Right lobe of liver (tissue), 6 donors: ENCODE measurements at regions not wholly inside any gene's neighbourhood (a gene's known extent, or its start where the extent isn't known, plus 50 kb on each side); places are given as distances from the start of the nearest gene placed in this dataset.

Experiments
- ATAC-seq, 4 donors: fragments of 200-7000 bp; cut with Tn5 transposase; one replicate each; pipeline ENCODE4 v1.9.1; 2020; ENCODE audit warnings: mild to moderate bottlenecking in 4 of 4, moderate library complexity in 4 of 4
- DNase-seq, 3 donors: peaks; one replicate each; pipeline ENCODE4 v3.0.0-alpha.2; 2020
- H3K27ac ChIP-seq, 3 donors: fragments of 200-600 bp; one replicate each; pipeline ENCODE4 v1.8.0; 2022
- H3K27me3 ChIP-seq, 2 donors: fragments of 200-600 bp; one replicate each; pipeline ENCODE4 v1.8.0; 2022
- H3K36me3 ChIP-seq, 4 donors: fragments of 200-600 bp; sonication (generic) in 1 of 4; one replicate each; pipeline versions ENCODE4 v1.5.1 to v1.8.0; 2017 to 2022; ENCODE audit warnings: control low read depth in 1 of 4
- H3K4me1 ChIP-seq, 4 donors: fragments of 200-600 bp; sonication (generic) in 1 of 4; one replicate each; pipeline versions ENCODE4 v1.5.1 to v1.8.0; 2017 to 2022; ENCODE audit warnings: control low read depth in 1 of 4
- H3K4me3 ChIP-seq, 3 donors: fragments of 200-600 bp; one replicate each; pipeline ENCODE4 v1.8.0; 2022
- H3K9me3 ChIP-seq, 4 donors: fragments of 200-600 bp; sonication (generic) in 1 of 4; one replicate each; pipeline versions ENCODE4 v1.5.1 to v1.8.0; 2017 to 2022; ENCODE audit warnings: control low read depth in 1 of 4
- POLR2A ChIP-seq: fragments of 450-650 bp; IDR thresholded peaks from one replicate; pipeline ENCODE4 v1.6.1; 2017; ENCODE audit warnings: antibody characterized with exemption, mild to moderate bottlenecking
- WGBS: methylation state at CpG from one replicate; pipeline ENCODE4 v1.1.6; 2018; ENCODE audit warnings: low coverage, low lambda C conversion rate; ENCODE audit not compliant: insufficient coverage; ENCODE audit errors: missing lambda C conversion rate; 5-methylcytosine and 5-hydroxymethylcytosine counted together
- intact Hi-C, 2 donors: fragments of 100-400 bp; cut with DNase I; formaldehyde crosslinking; loops; one replicate each; pipeline versions ENCODE4 v1.11.2 to v1.14.1; 2022
- TF ChIP-seq, protein P1 (sequence below), 4 donors: fragments of 200-600 bp in 3 of 4; fragments of 450-650 bp in 1 of 4; IDR thresholded peaks; one replicate each; pipeline versions ENCODE4 v1.5.1 to v1.8.0; 2016 to 2022; ENCODE audit warnings: antibody characterized with exemption in 4 of 4, mild to moderate bottlenecking in 2 of 4
- donor health status: DM: no; HTN: yes; CAD: no.
- donor health status: DM: no; HTN: no; CAD: no.
- donor health status: DM: no; HTN: no; CAD: no.
- donor health status: DM: no; HTN: yes; CAD: no.
- donor health status: DM: no; HTN: yes; CAD: no.

- no peaks in the 10 kb centered on the region for H3K27me3 ChIP-seq
- ATAC-seq (no peak), DNase-seq (no peak)
- no peaks in the 10 kb centered on the region for H3K36me3 ChIP-seq
- no peak overlapping the region for H3K4me3 ChIP-seq
- H3K4me1 ChIP-seq = no peaks in the 10 kb centered on the region
- 43% methylated on average over 3 of the region's 3 CpGs for WGBS
- H3K9me3 ChIP-seq = no peaks in the 10 kb centered on the region
- TF ChIP-seq, protein P1, sequence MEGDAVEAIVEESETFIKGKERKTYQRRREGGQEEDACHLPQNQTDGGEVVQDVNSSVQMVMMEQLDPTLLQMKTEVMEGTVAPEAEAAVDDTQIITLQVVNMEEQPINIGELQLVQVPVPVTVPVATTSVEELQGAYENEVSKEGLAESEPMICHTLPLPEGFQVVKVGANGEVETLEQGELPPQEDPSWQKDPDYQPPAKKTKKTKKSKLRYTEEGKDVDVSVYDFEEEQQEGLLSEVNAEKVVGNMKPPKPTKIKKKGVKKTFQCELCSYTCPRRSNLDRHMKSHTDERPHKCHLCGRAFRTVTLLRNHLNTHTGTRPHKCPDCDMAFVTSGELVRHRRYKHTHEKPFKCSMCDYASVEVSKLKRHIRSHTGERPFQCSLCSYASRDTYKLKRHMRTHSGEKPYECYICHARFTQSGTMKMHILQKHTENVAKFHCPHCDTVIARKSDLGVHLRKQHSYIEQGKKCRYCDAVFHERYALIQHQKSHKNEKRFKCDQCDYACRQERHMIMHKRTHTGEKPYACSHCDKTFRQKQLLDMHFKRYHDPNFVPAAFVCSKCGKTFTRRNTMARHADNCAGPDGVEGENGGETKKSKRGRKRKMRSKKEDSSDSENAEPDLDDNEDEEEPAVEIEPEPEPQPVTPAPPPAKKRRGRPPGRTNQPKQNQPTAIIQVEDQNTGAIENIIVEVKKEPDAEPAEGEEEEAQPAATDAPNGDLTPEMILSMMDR (IDR thresholded peaks at IDR 0.05) = no peak
- no peak for TF ChIP-seq POLR2A
- intact Hi-C loops = no loop called here
- no peak overlapping the region for H3K27ac ChIP-seq
These were observed 1140.9 kb downstream of the XPNPEP1 start for GRCh38 chr10:108782411-108782810.

DNA sequence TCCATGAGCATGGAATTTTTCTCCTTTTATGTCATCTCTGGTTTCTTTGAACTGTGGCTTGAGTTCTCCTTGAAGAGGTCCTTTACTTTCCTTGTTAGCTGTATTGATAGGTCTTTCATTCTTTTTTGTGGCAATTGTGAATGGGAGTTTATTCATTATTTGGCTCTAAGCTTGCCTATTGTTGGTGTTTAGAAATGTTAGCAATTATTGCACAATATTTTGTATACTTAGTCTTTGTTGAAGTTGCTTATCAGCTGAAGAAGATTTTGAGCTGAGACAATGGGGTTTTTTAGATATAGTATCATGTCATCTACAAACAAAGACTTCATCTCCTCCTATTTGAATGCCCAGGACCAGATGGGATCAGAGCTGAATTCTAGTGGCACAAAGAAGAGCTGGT lies 1143.8 kb downstream of the XPNPEP1 start:
- TF ChIP-seq, protein P1 (IDR thresholded peaks at IDR 0.05) = no peak
- TF ChIP-seq POLR2A = no peak
- H3K27ac ChIP-seq = no peak overlapping the region
- no peaks in the 10 kb centered on the region for H3K27me3 ChIP-seq
- no peaks in the 10 kb centered on the region for H3K9me3 ChIP-seq
- no peaks in the 10 kb centered on the region for H3K4me1 ChIP-seq
- no peaks in the 10 kb centered on the region for H3K36me3 ChIP-seq
- DNase-seq (no peak), ATAC-seq (no peak)
- H3K4me3 ChIP-seq = no peak overlapping the region
- intact Hi-C loops = no loop called here

DNA sequence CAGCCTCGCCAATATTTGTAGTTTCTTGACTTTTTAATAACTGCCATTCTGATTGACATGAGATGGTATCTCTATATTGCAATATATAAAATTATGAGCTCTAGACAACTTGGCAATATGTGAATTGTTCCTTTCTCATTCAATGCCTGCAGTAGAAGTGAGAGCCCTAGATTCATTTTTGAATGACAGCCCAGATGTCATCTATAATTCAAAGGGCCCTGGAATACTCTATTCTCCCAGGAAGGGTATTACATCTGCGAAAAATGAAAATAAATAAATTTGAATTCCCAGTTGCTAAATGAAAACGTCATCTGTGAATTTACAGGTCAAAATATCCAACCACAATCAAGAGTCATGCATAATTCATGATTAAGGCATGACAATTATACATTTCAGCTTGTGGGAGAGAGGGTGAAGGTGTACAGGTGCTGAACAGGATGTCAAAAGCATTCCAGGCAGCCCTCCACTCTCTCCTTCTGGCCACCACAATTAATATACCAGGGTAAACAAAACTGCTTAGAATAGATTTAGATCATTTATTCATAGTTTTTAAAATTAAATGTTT lies 1147.3 kb downstream of the XPNPEP1 start:
- TF ChIP-seq, protein P1 (IDR thresholded peaks at IDR 0.05) = no peak
- no peak for TF ChIP-seq POLR2A
- intact Hi-C loops = no loop called here
- Histone ChIP-seq H3K27ac (no peak overlapping the region), H3K9me3 (no peaks in the 10 kb centered on the region), H3K27me3 (no peaks in the 10 kb centered on the region), H3K36me3 (no peaks in the 10 kb centered on the region), H3K4me1 (no peaks in the 10 kb centered on the region), H3K4me3 (no peak overlapping the region)
- DNase-seq (no peak), ATAC-seq (no peak)
- WGBS = 39% methylated on average over 3 of the region's 3 CpGs

GRCh38 chr10:108771106-108771505 lies 1152.2 kb downstream of the XPNPEP1 start:
- Histone ChIP-seq H3K4me3 (no peak overlapping the region), H3K27me3 (no peaks in the 10 kb centered on the region), H3K36me3 (no peaks in the 10 kb centered on the region), H3K9me3 (no peaks in the 10 kb centered on the region), H3K27ac (no peak overlapping the region), H3K4me1 (no peaks in the 10 kb centered on the region)
- ATAC-seq (no peak), DNase-seq (no peak)
- no peak for TF ChIP-seq POLR2A
- TF ChIP-seq, protein P1 (IDR thresholded peaks at IDR 0.05) = no peak
- intact Hi-C loops = no loop called here

GRCh38 chr10:108765794-108766193 lies 1157.5 kb downstream of the XPNPEP1 start:
- H3K36me3 ChIP-seq = no peaks in the 10 kb centered on the region
- H3K27ac ChIP-seq = no peak overlapping the region
- WGBS = 56% methylated on average over 1 of the region's 1 CpG
- no peaks in the 10 kb centered on the region for H3K27me3 ChIP-seq
- TF ChIP-seq POLR2A = no peak
- TF ChIP-seq, protein P1 (IDR thresholded peaks at IDR 0.05) = no peak
- H3K4me1 ChIP-seq = no peaks in the 10 kb centered on the region
- ATAC-seq (no peak), DNase-seq (no peak)
- intact Hi-C loops = no loop called here
- no peak overlapping the region for H3K4me3 ChIP-seq
- no peaks in the 10 kb centered on the region for H3K9me3 ChIP-seq
